K562 (cell line): ENCODE measurements at regions not wholly inside any gene's neighbourhood (a gene's known extent, or its start where the extent isn't known, plus 50 kb on each side); places are given as distances from the start of the nearest gene placed in this dataset.
A peak's percentile ranks its signal among the peaks of the same experiment; 100 is the strongest.

Experiments
- ATAC-seq: fragments of 200-7000 bp; cut with Tn5 transposase; 3 replicates; pipeline ENCODE4 v1.9.1; 2020; ENCODE audit warnings: moderate library complexity
- BruUV-seq: library from RNA; stranded (reverse); fragments of 400-500 nt; replicated peaks from 2 replicates; lab custom pipeline; 2021; lab: Mats Ljungman, UMichigan
- CTCF ChIA-PET: fragments of 300-600 bp; formaldehyde crosslinking; extraction: SDS; loops from one replicate; lab custom pipeline; 2021; ENCODE audit warnings: low intra/inter-chr PET ratio; lab: Yijun Ruan, JAX
- POLR2A ChIA-PET: fragments of 300-600, 350-650 bp; sonication (Branson Sonifier 250); formaldehyde crosslinking; extraction: SDS; loops from one replicate; lab custom pipeline; 2021; ENCODE audit warnings: antibody characterized with exemption, inconsistent platforms; lab: Yijun Ruan, JAX
- DNase-seq, 4 experiments: peaks; one replicate each; pipeline versions ENCODE4 v3.0.0 to v3.0.0-alpha.2; 2011 to 2018; ENCODE audit warnings: low spot score in 3 of 4, mixed read lengths in 3 of 4; ENCODE audit errors: extremely low read depth in 1 of 4
- FAIRE-seq: peaks from 2 replicates; lab custom pipeline; 2011; peaks lifted over from hg19 to GRCh38; lab: Jason Lieb, UNC
- H2AFZ ChIP-seq: 2 replicates; pipeline ENCODE4 v1.6.0; 2011; ENCODE audit warnings: low read depth, low read length, control low read depth, inconsistent platforms
- H3K27ac ChIP-seq: fragments of 200-600 bp; 3 replicates; pipeline ENCODE4 v1.8.0; 2011; ENCODE audit warnings: low read depth, mild to moderate bottlenecking, control low read depth, inconsistent platforms, low read length, moderate library complexity, mixed read lengths; ENCODE audit errors: extremely low read depth
- H3K27me3 ChIP-seq, 2 experiments: fragments of 300-600 bp in 1 of 2; 2 replicates in 1 of 2; 3 replicates in 1 of 2; pipeline versions ENCODE4 v1.6.0 to v1.8.0; 2011; ENCODE audit warnings: inconsistent platforms in 2 of 2, low read length in 2 of 2, mild to moderate bottlenecking in 1 of 2, mixed read lengths in 1 of 2, moderate library complexity in 1 of 2; ENCODE audit not compliant: control insufficient read depth in 2 of 2, insufficient read depth in 2 of 2
- H3K36me3 ChIP-seq: fragments of 300-600 bp; 3 replicates; pipeline ENCODE4 v1.8.0; 2011; ENCODE audit warnings: mild to moderate bottlenecking, low read length, inconsistent platforms; ENCODE audit not compliant: control insufficient read depth, insufficient read depth
- H3K4me1 ChIP-seq, 2 experiments: fragments of 200-600 bp in 1 of 2; replicated peaks in 1 of 2; 2 replicates in 1 of 2; 3 replicates in 1 of 2; pipeline versions ENCODE4 v1.5.1 to v1.8.0; 2011; ENCODE audit warnings: inconsistent platforms in 2 of 2, low read length in 2 of 2, mild to moderate bottlenecking in 1 of 2, mixed read lengths in 1 of 2, moderate library complexity in 1 of 2; ENCODE audit not compliant: control insufficient read depth in 2 of 2, insufficient read depth in 2 of 2
- H3K4me2 ChIP-seq: 2 replicates; pipeline ENCODE4 v1.6.1; 2011; ENCODE audit warnings: low read length, control low read depth, inconsistent platforms, mixed read lengths; ENCODE audit not compliant: insufficient read depth
- H3K4me3 ChIP-seq: fragments of 200-600 bp; sonication (generic), shearing (Covaris generic); 2 replicates; pipeline ENCODE4 v1.5.1; 2016; ENCODE audit warnings: control low read depth, inconsistent platforms
- H3K79me2 ChIP-seq: fragments of 200-600 bp; 3 replicates; pipeline ENCODE4 v1.8.0; 2011; ENCODE audit warnings: low read length, inconsistent platforms; ENCODE audit not compliant: control insufficient read depth, insufficient read depth
- H3K9ac ChIP-seq, 2 experiments: 2 replicates each; pipeline versions ENCODE4 v1.6.0 to v1.6.1; 2011; ENCODE audit warnings: low read depth in 2 of 2, low read length in 2 of 2, control low read depth in 1 of 2, inconsistent platforms in 1 of 2, mild to moderate bottlenecking in 1 of 2, mixed read lengths in 1 of 2; ENCODE audit not compliant: insufficient read depth in 1 of 2
- H3K9me1 ChIP-seq: one replicate; pipeline ENCODE4 v1.6.0; 2011; ENCODE audit warnings: inconsistent platforms, mild to moderate bottlenecking, low read length, moderate library complexity; ENCODE audit not compliant: control insufficient read depth, insufficient read depth
- H3K9me3 ChIP-seq: replicated peaks from 2 replicates; pipeline ENCODE4 v1.5.1; 2011; ENCODE audit warnings: low read depth, low read length, inconsistent platforms; ENCODE audit not compliant: control insufficient read depth, insufficient read depth
- H4K20me1 ChIP-seq: replicated peaks from 2 replicates; pipeline ENCODE4 v1.6.1; 2011; ENCODE audit warnings: low read length, inconsistent platforms, mixed read lengths; ENCODE audit not compliant: control insufficient read depth, insufficient read depth
- CHD7 ChIP-seq: fragments of 200-600 bp; sonication (generic); IDR thresholded peaks from one replicate; pipeline ENCODE4 v1.6.1; 2012; ENCODE audit warnings: mild to moderate bottlenecking, low read depth, low read length, inconsistent platforms
- CTCF ChIP-seq, 3 experiments: IDR thresholded peaks in 2 of 3; conservative IDR thresholded peaks in 1 of 3; 2 replicates each; pipeline ENCODE4 v1.5.1; 2011 to 2012; ENCODE audit warnings: low read length in 3 of 3, mild to moderate bottlenecking in 3 of 3, control low read depth in 2 of 3, improper control_type of control experiment in 1 of 3, inconsistent platforms in 1 of 3, low read depth in 1 of 3, mixed read lengths in 1 of 3, moderate library complexity in 1 of 3; ENCODE audit not compliant: insufficient read depth in 2 of 3
- KLF13 ChIP-seq: fragments of 450-650 bp; IDR thresholded peaks from 2 replicates; pipeline ENCODE4 v1.6.1; 2016; ENCODE audit warnings: missing genetic modification characterization, low read depth, mild to moderate bottlenecking, missing compliant biosample characterization, moderate library complexity, borderline replicate concordance
- PYGO2 ChIP-seq: fragments of 450-650 bp; IDR thresholded peaks from 2 replicates; pipeline ENCODE4 v1.6.1; 2016; ENCODE audit warnings: mild to moderate bottlenecking, missing genetic modification characterization, moderate library complexity, missing compliant biosample characterization
- SMARCA4 ChIP-seq: fragments of 450-650 bp; IDR thresholded peaks from 2 replicates; pipeline ENCODE4 v1.6.1; 2016
- SOX6 ChIP-seq: fragments of 450-650 bp; IDR thresholded peaks from 2 replicates; pipeline ENCODE4 v1.6.1; 2014; ENCODE audit warnings: mild to moderate bottlenecking
- WGBS: fragments of 100-300 bp; shearing (Covaris generic); methylation state at CpG from one replicate; pipeline ENCODE4 v1.1.6; 2016; ENCODE audit warnings: low coverage, mixed read lengths; ENCODE audit not compliant: insufficient coverage; ENCODE audit errors: missing lambda C conversion rate; 5-methylcytosine and 5-hydroxymethylcytosine counted together
- in situ Hi-C: fragments of 300-500 bp; cut with MboI; formaldehyde crosslinking; loops from 4 replicates; pipeline ENCODE4 v1.15.0; 2018; ENCODE audit warnings: inconsistent platforms, mixed read lengths
- intact Hi-C: fragments of 100-400 bp; cut with micrococcal nuclease; formaldehyde crosslinking; loops from 2 replicates; pipeline ENCODE4 v1.14.2; 2022

GRCh38 chr13:74040200-74040599, 94.0 kb downstream of the KLF12 start:
- POLR2A ChIA-PET, result no interaction called here
- ATAC-seq, result peak; percentile 70; the same call in 2 of the 3 replicates
- no TSS peak for BruUV-seq
- Histone ChIP-seq H4K20me1 (no peaks in the 10 kb centered on the region), H3K4me2 (no peak overlapping the region), H3K9ac (no peak overlapping the region), H2AFZ (no peak overlapping the region), H3K27ac (no peak overlapping the region), H3K4me3 (no peak overlapping the region), H3K27me3 (no peaks in the 10 kb centered on the region), H3K79me2 (no peaks in the 10 kb centered on the region), H3K36me3 (no peaks in the 10 kb centered on the region), H3K4me1 (no peaks in the 10 kb centered on the region), H3K9me3 (no peaks in the 10 kb centered on the region), H3K9me1 (no peaks in the 10 kb centered on the region)
- peak; percentile 12 to 17 (median 14) for DNase-seq
- 6% methylated on average over 4 of the region's 4 CpGs for WGBS
- CTCF ChIA-PET, result no interaction called here
- intact Hi-C loops, result no loop called here
- no peak for FAIRE-seq
- in situ Hi-C loops, result no loop called here
- TF ChIP-seq CHD7, result peak; percentile 96
- TF ChIP-seq KLF13, result no peak
- no peak for TF ChIP-seq SMARCA4
- no peak for TF ChIP-seq PYGO2
- no peak for TF ChIP-seq SOX6
- TF ChIP-seq CTCF (IDR thresholded peaks at IDR 0.05 in 2 of 3, conservative IDR thresholded peaks at IDR 0.05 in 1 of 3; ENCODE audit: insufficient read depth in 2 of 3, low read depth in 1 of 3, low read length in 3 of 3), result 0 out of 6 replicates have a peak, but pooled peaks of 1 of the 3 experiments have one; percentile 18
